GM12892 (cell line): ENCODE measurements at regions not wholly inside any gene's neighbourhood (a gene's known extent, or its start where the extent isn't known, plus 50 kb on each side); places are given as distances from the start of the nearest gene placed in this dataset.

Experiments used
- POLR2A ChIP-seq: IDR thresholded peaks from 2 replicates; pipeline ENCODE4 v1.6.1; 2011; ENCODE audit warnings: low read depth, low read length, control low read depth
- POLR2AphosphoS5 ChIP-seq: IDR thresholded peaks from 2 replicates; pipeline ENCODE4 v1.6.1; 2011; ENCODE audit warnings: low read depth, low read length, control low read depth
- TAF1 ChIP-seq: IDR thresholded peaks from 2 replicates; pipeline ENCODE4 v1.6.1; 2011; ENCODE audit warnings: low read depth, mild to moderate bottlenecking, control low read depth, low read length, borderline replicate concordance

DNA sequence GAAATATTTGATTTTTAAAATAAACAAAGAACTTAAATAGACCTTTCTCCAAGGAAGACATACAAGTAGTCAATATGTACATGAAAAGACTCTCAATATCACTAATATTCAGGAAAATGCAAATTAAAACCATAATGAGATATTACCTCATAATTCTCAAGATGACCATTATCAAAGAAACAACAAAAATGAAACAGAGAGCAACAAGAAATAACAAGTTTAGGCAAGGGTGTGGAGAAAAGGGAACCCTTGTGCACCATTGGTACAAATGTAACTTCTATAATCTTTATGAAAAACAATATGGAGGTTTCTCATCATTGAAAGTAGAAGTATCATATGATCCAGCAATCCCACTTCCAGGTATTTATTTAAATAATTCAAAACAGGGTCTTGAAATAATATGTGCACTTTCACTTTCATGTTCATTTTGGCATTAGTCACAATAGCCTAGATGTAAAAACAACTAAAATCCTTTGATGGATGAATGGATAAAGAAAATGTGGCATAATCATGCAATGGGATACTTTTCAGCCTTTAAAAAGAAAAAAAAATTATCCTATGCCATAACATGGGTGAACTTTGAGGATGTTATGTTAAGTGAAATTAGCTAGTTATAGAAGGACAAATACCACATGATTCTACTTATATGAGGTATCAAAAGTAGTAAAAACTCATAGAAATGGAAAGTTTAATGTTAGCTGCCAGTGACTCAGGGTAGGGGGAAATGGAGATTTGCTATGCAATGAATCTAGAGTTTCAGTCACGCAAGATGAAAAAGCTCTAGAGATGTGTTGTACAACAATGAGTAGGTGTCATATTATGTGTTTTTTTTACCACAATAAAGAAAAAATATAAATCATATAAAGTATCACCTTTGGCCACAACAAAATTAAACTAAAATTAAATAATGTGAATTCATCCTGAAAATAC, 114.5 kb upstream of the LYPLAL1 start:
- TF ChIP-seq POLR2AphosphoS5: no peak
- no peak for TF ChIP-seq POLR2A
- TF ChIP-seq TAF1: no peak
